K562 (cell line): ENCODE measurements at regions not wholly inside any gene's neighbourhood (a gene's known extent, or its start where the extent isn't known, plus 50 kb on each side); places are given as distances from the start of the nearest gene placed in this dataset.

Experiments used
- ATAC-seq: fragments of 200-7000 bp; cut with Tn5 transposase; 3 replicates; pipeline ENCODE4 v1.9.1; 2020; ENCODE audit warnings: moderate library complexity
- BruUV-seq: library from RNA; stranded (reverse); fragments of 400-500 nt; replicated peaks from 2 replicates; lab custom pipeline; 2021; lab: Mats Ljungman, UMichigan
- CTCF ChIA-PET: fragments of 300-600 bp; formaldehyde crosslinking; extraction: SDS; loops from one replicate; lab custom pipeline; 2021; ENCODE audit warnings: low intra/inter-chr PET ratio; lab: Yijun Ruan, JAX
- POLR2A ChIA-PET: fragments of 300-600, 350-650 bp; sonication (Branson Sonifier 250); formaldehyde crosslinking; extraction: SDS; loops from one replicate; lab custom pipeline; 2021; ENCODE audit warnings: antibody characterized with exemption, inconsistent platforms; lab: Yijun Ruan, JAX
- DNase-seq, 4 experiments: peaks; one replicate each; pipeline versions ENCODE4 v3.0.0 to v3.0.0-alpha.2; 2011 to 2018; ENCODE audit warnings: low spot score in 3 of 4, mixed read lengths in 3 of 4; ENCODE audit errors: extremely low read depth in 1 of 4
- FAIRE-seq: peaks from 2 replicates; lab custom pipeline; 2011; peaks lifted over from hg19 to GRCh38; lab: Jason Lieb, UNC
- H2AFZ ChIP-seq: 2 replicates; pipeline ENCODE4 v1.6.0; 2011; ENCODE audit warnings: low read depth, low read length, control low read depth, inconsistent platforms
- H3K27ac ChIP-seq: fragments of 200-600 bp; 3 replicates; pipeline ENCODE4 v1.8.0; 2011; ENCODE audit warnings: low read depth, mild to moderate bottlenecking, control low read depth, inconsistent platforms, low read length, moderate library complexity, mixed read lengths; ENCODE audit errors: extremely low read depth
- H3K27me3 ChIP-seq, 2 experiments: fragments of 300-600 bp in 1 of 2; 2 replicates in 1 of 2; 3 replicates in 1 of 2; pipeline versions ENCODE4 v1.6.0 to v1.8.0; 2011; ENCODE audit warnings: inconsistent platforms in 2 of 2, low read length in 2 of 2, mild to moderate bottlenecking in 1 of 2, mixed read lengths in 1 of 2, moderate library complexity in 1 of 2; ENCODE audit not compliant: control insufficient read depth in 2 of 2, insufficient read depth in 2 of 2
- H3K36me3 ChIP-seq: fragments of 300-600 bp; 3 replicates; pipeline ENCODE4 v1.8.0; 2011; ENCODE audit warnings: mild to moderate bottlenecking, low read length, inconsistent platforms; ENCODE audit not compliant: control insufficient read depth, insufficient read depth
- H3K4me1 ChIP-seq, 2 experiments: fragments of 200-600 bp in 1 of 2; replicated peaks in 1 of 2; 2 replicates in 1 of 2; 3 replicates in 1 of 2; pipeline versions ENCODE4 v1.5.1 to v1.8.0; 2011; ENCODE audit warnings: inconsistent platforms in 2 of 2, low read length in 2 of 2, mild to moderate bottlenecking in 1 of 2, mixed read lengths in 1 of 2, moderate library complexity in 1 of 2; ENCODE audit not compliant: control insufficient read depth in 2 of 2, insufficient read depth in 2 of 2
- H3K4me2 ChIP-seq: 2 replicates; pipeline ENCODE4 v1.6.1; 2011; ENCODE audit warnings: low read length, control low read depth, inconsistent platforms, mixed read lengths; ENCODE audit not compliant: insufficient read depth
- H3K4me3 ChIP-seq: fragments of 200-600 bp; sonication (generic), shearing (Covaris generic); 2 replicates; pipeline ENCODE4 v1.5.1; 2016; ENCODE audit warnings: control low read depth, inconsistent platforms
- H3K79me2 ChIP-seq: fragments of 200-600 bp; 3 replicates; pipeline ENCODE4 v1.8.0; 2011; ENCODE audit warnings: low read length, inconsistent platforms; ENCODE audit not compliant: control insufficient read depth, insufficient read depth
- H3K9ac ChIP-seq, 2 experiments: 2 replicates each; pipeline versions ENCODE4 v1.6.0 to v1.6.1; 2011; ENCODE audit warnings: low read depth in 2 of 2, low read length in 2 of 2, control low read depth in 1 of 2, inconsistent platforms in 1 of 2, mild to moderate bottlenecking in 1 of 2, mixed read lengths in 1 of 2; ENCODE audit not compliant: insufficient read depth in 1 of 2
- H3K9me1 ChIP-seq: one replicate; pipeline ENCODE4 v1.6.0; 2011; ENCODE audit warnings: inconsistent platforms, mild to moderate bottlenecking, low read length, moderate library complexity; ENCODE audit not compliant: control insufficient read depth, insufficient read depth
- H3K9me3 ChIP-seq: replicated peaks from 2 replicates; pipeline ENCODE4 v1.5.1; 2011; ENCODE audit warnings: low read depth, low read length, inconsistent platforms; ENCODE audit not compliant: control insufficient read depth, insufficient read depth
- H4K20me1 ChIP-seq: replicated peaks from 2 replicates; pipeline ENCODE4 v1.6.1; 2011; ENCODE audit warnings: low read length, inconsistent platforms, mixed read lengths; ENCODE audit not compliant: control insufficient read depth, insufficient read depth
- ELF1 ChIP-seq: fragments of 200-800 bp; sonication (Bioruptor generic); IDR thresholded peaks from 2 replicates; pipeline ENCODE4 v1.6.1; 2016; ENCODE audit warnings: missing genetic modification characterization, missing compliant biosample characterization
- LCOR ChIP-seq: sonication (generic); formaldehyde crosslinking; IDR thresholded peaks from 2 replicates; pipeline ENCODE4 v1.8.0; 2022; ENCODE audit warnings: mild to moderate bottlenecking, missing genetic modification reagents
- RAD51 ChIP-seq: fragments of 450-650 bp; IDR thresholded peaks from 2 replicates; pipeline ENCODE4 v1.7.1; 2016; ENCODE audit warnings: low read depth, mild to moderate bottlenecking, borderline replicate concordance
- TAF15 ChIP-seq: fragments of 200-400 bp; formaldehyde crosslinking; IDR thresholded peaks from 2 replicates; pipeline ENCODE4 v1.6.1; 2017; ENCODE audit warnings: mild to moderate bottlenecking, low read depth, low read length, moderate library complexity
- TBP ChIP-seq: optimal IDR thresholded peaks from 2 replicates; pipeline ENCODE3; 2011; ENCODE audit warnings: low read depth, low read length, improper control_type of control experiment
- ZNF263 ChIP-seq: sonication (generic); formaldehyde crosslinking; IDR thresholded peaks from 2 replicates; pipeline ENCODE4 v1.8.0; 2022; ENCODE audit warnings: mild to moderate bottlenecking, missing genetic modification reagents, borderline replicate concordance
- ZNF316 ChIP-seq: fragments of 450-650 bp; IDR thresholded peaks from 2 replicates; pipeline ENCODE4 v1.6.1; 2016
- WGBS: fragments of 100-300 bp; shearing (Covaris generic); methylation state at CpG from one replicate; pipeline ENCODE4 v1.1.6; 2016; ENCODE audit warnings: low coverage, mixed read lengths; ENCODE audit not compliant: insufficient coverage; ENCODE audit errors: missing lambda C conversion rate; 5-methylcytosine and 5-hydroxymethylcytosine counted together
- in situ Hi-C: fragments of 300-500 bp; cut with MboI; formaldehyde crosslinking; loops from 4 replicates; pipeline ENCODE4 v1.15.0; 2018; ENCODE audit warnings: inconsistent platforms, mixed read lengths
- intact Hi-C: fragments of 100-400 bp; cut with micrococcal nuclease; formaldehyde crosslinking; loops from 2 replicates; pipeline ENCODE4 v1.14.2; 2022
- TF ChIP-seq, protein P1 (sequence below): fragments of 450-650 bp; formaldehyde crosslinking; IDR thresholded peaks from 2 replicates; pipeline ENCODE4 v1.4.0; 2020; ENCODE audit warnings: mild to moderate bottlenecking

DNA sequence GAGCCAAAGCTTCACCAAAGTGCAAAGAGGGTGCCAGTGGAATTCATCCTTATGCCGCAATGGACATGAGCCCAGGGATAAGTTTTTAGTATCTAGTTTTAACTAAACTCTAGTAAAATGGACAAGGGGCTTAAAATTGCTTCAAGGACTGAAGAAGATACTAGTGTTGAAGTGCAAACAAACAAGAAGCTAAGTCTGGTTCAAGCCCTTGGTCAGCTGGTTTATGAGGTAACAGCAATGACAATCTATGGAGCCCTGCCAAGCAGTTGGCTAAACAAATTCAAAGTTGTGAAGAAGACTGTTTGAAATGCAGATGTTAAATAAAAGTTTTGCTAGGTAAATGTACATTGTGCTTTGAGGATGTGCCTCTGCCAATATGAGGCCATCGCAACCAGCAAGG, 209.4 kb downstream of the KTN1 start:
- WGBS = 68% methylated on average over 2 of the region's 2 CpGs
- no peaks in the 10 kb centered on the region for H4K20me1 ChIP-seq
- H3K36me3 ChIP-seq = peaks cover 13% of the 10 kb centered on the region; the same call in 1 of the 3 replicates
- no peak overlapping the region for H3K9ac ChIP-seq
- H2AFZ ChIP-seq = no peak overlapping the region
- H3K4me1 ChIP-seq = peaks cover 0 to 2% of the 10 kb centered on the region in 2 experiments; a peak in 1 of 5 replicates
- TF ChIP-seq ELF1 (tag) (no peak), LCOR (no peak), ZNF316 (no peak), TAF15 (no peak), RAD51 (no peak), ZNF263 (CRISPR knock-in tag) (no peak), TBP (no peak)
- TF ChIP-seq, protein P1, sequence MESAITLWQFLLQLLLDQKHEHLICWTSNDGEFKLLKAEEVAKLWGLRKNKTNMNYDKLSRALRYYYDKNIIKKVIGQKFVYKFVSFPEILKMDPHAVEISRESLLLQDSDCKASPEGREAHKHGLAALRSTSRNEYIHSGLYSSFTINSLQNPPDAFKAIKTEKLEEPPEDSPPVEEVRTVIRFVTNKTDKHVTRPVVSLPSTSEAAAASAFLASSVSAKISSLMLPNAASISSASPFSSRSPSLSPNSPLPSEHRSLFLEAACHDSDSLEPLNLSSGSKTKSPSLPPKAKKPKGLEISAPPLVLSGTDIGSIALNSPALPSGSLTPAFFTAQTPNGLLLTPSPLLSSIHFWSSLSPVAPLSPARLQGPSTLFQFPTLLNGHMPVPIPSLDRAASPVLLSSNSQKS (CRISPR knock-in tag) = no peak
- TF ChIP-seq, all 486 proteins: peak for 0
- no peak for FAIRE-seq
- Histone ChIP-seq H3K27ac (no peak overlapping the region), H3K9me1 (no peaks in the 10 kb centered on the region), H3K27me3 (no peaks in the 10 kb centered on the region), H3K79me2 (no peaks in the 10 kb centered on the region), H3K9me3 (no peaks in the 10 kb centered on the region), H3K4me2 (no peak overlapping the region), H3K4me3 (no peak overlapping the region)
- ChIA-PET POLR2A (interaction anchor here (1.2 kb wide), 1 partner anchor 11 kb away, joined by 3 read pairs; no protein-coding TSS in a partner anchor), CTCF (no interaction called here)
- intact Hi-C loops = no loop called here
- no peak for DNase-seq
- BruUV-seq = no TSS peak
- no peak for ATAC-seq
- in situ Hi-C loops = no loop called here
